ENCODE measurements at regions not wholly inside any gene's neighbourhood (a gene's known extent, or its start where the extent isn't known, plus 50 kb on each side); places are given as distances from the start of the nearest gene placed in this dataset.

DNA sequence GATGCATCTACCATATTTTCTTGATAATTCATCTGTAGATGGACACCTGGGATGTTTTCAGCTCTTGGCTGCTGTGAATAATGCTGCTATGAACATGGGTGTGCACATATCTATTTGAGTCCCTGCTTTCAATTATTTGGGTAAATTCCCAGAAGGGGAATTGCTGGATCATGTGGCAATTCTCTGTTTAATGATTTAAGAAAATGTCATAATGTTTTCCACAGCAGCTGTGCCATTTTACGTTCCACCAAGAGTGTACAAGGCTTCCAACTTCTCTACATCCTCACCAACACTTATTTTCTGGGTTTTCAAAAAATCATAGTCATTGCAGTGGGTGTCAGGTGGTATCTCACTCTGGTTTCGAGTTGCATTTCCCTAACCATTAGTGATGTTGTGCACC lies 64.4 kb downstream of the NSMCE3 start:
- Mint-ChIP-seq H3K27ac (no peak overlapping the region), H3K4me3 (no peak overlapping the region), H3K4me1 (peaks cover 4% of the 10 kb centered on the region), H3K9me3 (no peaks in the 10 kb centered on the region), H3K27me3 (ENCODE audit: low read depth) (no peaks in the 10 kb centered on the region), H3K36me3 (no peaks in the 10 kb centered on the region)
- TF ChIP-seq SMAD3 (CRISPR knock-in tag; IDR thresholded peaks at IDR 0.05; ENCODE audit: borderline replicate concordance) = no peak
- no peak for TF ChIP-seq ZNF416 (CRISPR knock-in tag; IDR thresholded peaks at IDR 0.05)
- no peak for TF ChIP-seq PREB (CRISPR knock-in tag; IDR thresholded peaks at IDR 0.05; ENCODE audit: borderline replicate concordance)
- TF ChIP-seq TCF7 (CRISPR knock-in tag; IDR thresholded peaks at IDR 0.05; ENCODE audit: low read depth) = no peak
- TF ChIP-seq ZNF396 (CRISPR knock-in tag; IDR thresholded peaks at IDR 0.05; ENCODE audit: borderline replicate concordance) = no peak
- TF ChIP-seq TEAD4 (CRISPR knock-in tag; IDR thresholded peaks at IDR 0.05) = no peak
- no peak for TF ChIP-seq ELF4 (CRISPR knock-in tag; IDR thresholded peaks at IDR 0.05; ENCODE audit: low read depth)
- TF ChIP-seq IRF2 (CRISPR knock-in tag; IDR thresholded peaks at IDR 0.05; ENCODE audit: borderline replicate concordance, low read depth) = no peak
- TF ChIP-seq NFYB (CRISPR knock-in tag; conservative IDR thresholded peaks at IDR 0.05; ENCODE audit: low read depth) = no peak
- TF ChIP-seq ZNF317 (CRISPR knock-in tag; IDR thresholded peaks at IDR 0.05; ENCODE audit: borderline replicate concordance, low read depth) = no peak
- TF ChIP-seq SOX15 (CRISPR knock-in tag; IDR thresholded peaks at IDR 0.05) = no peak
- no peak for TF ChIP-seq NR1H2 (CRISPR knock-in tag; IDR thresholded peaks at IDR 0.05)
- TF ChIP-seq MAX (CRISPR knock-in tag; IDR thresholded peaks at IDR 0.05) = no peak
- no peak for TF ChIP-seq NFE2L1 (CRISPR knock-in tag; IDR thresholded peaks at IDR 0.05)
- no peak for TF ChIP-seq ZNF425 (CRISPR knock-in tag; conservative IDR thresholded peaks at IDR 0.05)
- TF ChIP-seq SP1 (CRISPR knock-in tag; conservative IDR thresholded peaks at IDR 0.05) = no peak
- TF ChIP-seq RORB (CRISPR knock-in tag; IDR thresholded peaks at IDR 0.05) = no peak
- POLR2A ChIA-PET = no interaction called here
- CTCF ChIA-PET = interaction anchor here (0.6 kb wide), 1 partner anchor 385 kb away, joined by 4 read pairs; no protein-coding TSS in a partner anchor
- ATAC-seq (no peak), DNase-seq (ENCODE audit: low spot score) (no peak)

DNA sequence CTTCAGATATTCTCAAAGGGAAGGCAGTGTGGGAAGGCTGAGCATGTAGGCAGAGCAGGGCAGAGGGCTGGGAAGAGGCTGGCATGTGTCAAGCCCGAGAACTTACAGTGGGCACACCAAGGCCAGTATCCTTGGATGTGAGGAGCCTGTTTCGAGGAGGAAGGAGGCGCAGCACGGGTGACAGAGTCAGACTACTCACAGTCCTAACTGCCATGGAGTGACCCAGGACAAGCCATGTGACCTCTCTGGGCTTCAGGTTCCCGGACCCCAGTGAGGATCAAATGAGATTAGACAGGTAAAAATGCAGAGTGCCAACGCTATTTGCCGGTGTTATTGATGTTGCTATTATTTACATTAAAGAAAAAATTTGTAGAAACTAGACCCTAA lies 65.3 kb downstream of the NSMCE3 start:
- no peak overlapping the region for H3K4me3 Mint-ChIP-seq
- POLR2A ChIA-PET = no interaction called here
- peaks cover 4% of the 10 kb centered on the region for H3K4me1 Mint-ChIP-seq
- CTCF ChIA-PET = interaction anchor here (0.6 to 1.6 kb wide), 2 partner anchors 64 to 386 kb away, joined by 3 to 4 read pairs; no protein-coding TSS in a partner anchor
- no peaks in the 10 kb centered on the region for H3K9me3 Mint-ChIP-seq
- no peak overlapping the region for H3K27ac Mint-ChIP-seq
- ATAC-seq (no peak), DNase-seq (ENCODE audit: low spot score) (no peak)
- TF ChIP-seq ZMAT4 (CRISPR knock-in tag; IDR thresholded peaks at IDR 0.05) (no peak), ZNF532 (CRISPR knock-in tag; IDR thresholded peaks at IDR 0.05; ENCODE audit: borderline replicate concordance) (no peak)
- no peaks in the 10 kb centered on the region for H3K36me3 Mint-ChIP-seq
- no peaks in the 10 kb centered on the region for H3K27me3 Mint-ChIP-seq (ENCODE audit: low read depth)
